ENCODE measurements at regions not wholly inside any gene's neighbourhood (a gene's known extent, or its start where the extent isn't known, plus 50 kb on each side); places are given as distances from the start of the nearest gene placed in this dataset.

GRCh38 chr12:64931321-64931720, 106.9 kb downstream of the TBC1D30 start:
- no peak for DNase-seq (ENCODE audit: low read depth)

- DNase-seq (ENCODE audit: low read depth), result no peak
Measured at GRCh38 chr12:64931981-64932380, 107.5 kb downstream of the TBC1D30 start.

- DNase-seq (ENCODE audit: low read depth), result no peak
Measured at GRCh38 chr12:64933791-64934190, 109.3 kb downstream of the TBC1D30 start.

- peak; percentile 41 for DNase-seq (ENCODE audit: low read depth)
Measured at GRCh38 chr12:64937452-64937851, 113.0 kb downstream of the TBC1D30 start.

GRCh38 chr12:64938179-64938578, 113.7 kb downstream of the TBC1D30 start:
- peak; percentile 36 for DNase-seq (ENCODE audit: low read depth)

GRCh38 chr12:64943686-64944085, 119.2 kb downstream of the TBC1D30 start:
- peak; percentile 100 for DNase-seq (ENCODE audit: low read depth)

GRCh38 chr12:64944966-64945365, 120.5 kb downstream of the TBC1D30 start:
- DNase-seq (ENCODE audit: low read depth), result peak; percentile 49

- DNase-seq (ENCODE audit: low read depth), result peak; percentile 54
Measured at GRCh38 chr12:64946132-64946829, 121.8 kb downstream of the TBC1D30 start.

GRCh38 chr12:64950711-64951298, 126.4 kb downstream of the TBC1D30 start:
- DNase-seq (ENCODE audit: low read depth), result peak; percentile 68

- peak; percentile 63 for DNase-seq (ENCODE audit: low read depth)
Measured at GRCh38 chr12:64951944-64952343, 127.5 kb downstream of the TBC1D30 start.

GRCh38 chr12:64955746-64956145, 131.3 kb downstream of the TBC1D30 start:
- DNase-seq (ENCODE audit: low read depth), result no peak

GRCh38 chr12:64965920-64966319, 141.5 kb downstream of the TBC1D30 start:
- no peak for DNase-seq (ENCODE audit: low read depth)

GRCh38 chr12:64968989-64969819, 144.8 kb downstream of the TBC1D30 start:
- peak; percentile 78 for DNase-seq (ENCODE audit: low read depth)

GRCh38 chr12:64976131-64976530, 145.0 kb downstream of the WIF1 start:
- DNase-seq (ENCODE audit: low read depth), result peak; percentile 73

GRCh38 chr12:64983771-64984278, 137.3 kb downstream of the WIF1 start:
- no peak for DNase-seq (ENCODE audit: low read depth)

GRCh38 chr12:64991121-64991611, 129.9 kb downstream of the WIF1 start:
- peak; percentile 69 for DNase-seq (ENCODE audit: low read depth)

GRCh38 chr12:64992116-64992515, 129.0 kb downstream of the WIF1 start:
- DNase-seq (ENCODE audit: low read depth), result no peak

- DNase-seq (ENCODE audit: low read depth), result no peak
Measured at GRCh38 chr12:64992641-64993040, 128.5 kb downstream of the WIF1 start.

- no peak for DNase-seq (ENCODE audit: low read depth)
Measured at GRCh38 chr12:64993461-64993860, 127.6 kb downstream of the WIF1 start.

GRCh38 chr12:64995816-64996215, 125.3 kb downstream of the WIF1 start:
- DNase-seq (ENCODE audit: low read depth), result peak; percentile 70

GRCh38 chr12:64997858-64998257, 123.2 kb downstream of the WIF1 start:
- no peak for DNase-seq (ENCODE audit: low read depth)
